GM21526 (cell line): ENCODE measurements at regions not wholly inside any gene's neighbourhood (a gene's known extent, or its start where the extent isn't known, plus 50 kb on each side); places are given as distances from the start of the nearest gene placed in this dataset.

Experiments used
- ATAC-seq: cut with Tn5 transposase; IDR thresholded peaks from one replicate; pipeline ENCODE4 v1.9.1; 2021; ENCODE audit warnings: moderate library complexity; ENCODE audit not compliant: unreplicated experiment, low FRiP score

DNA sequence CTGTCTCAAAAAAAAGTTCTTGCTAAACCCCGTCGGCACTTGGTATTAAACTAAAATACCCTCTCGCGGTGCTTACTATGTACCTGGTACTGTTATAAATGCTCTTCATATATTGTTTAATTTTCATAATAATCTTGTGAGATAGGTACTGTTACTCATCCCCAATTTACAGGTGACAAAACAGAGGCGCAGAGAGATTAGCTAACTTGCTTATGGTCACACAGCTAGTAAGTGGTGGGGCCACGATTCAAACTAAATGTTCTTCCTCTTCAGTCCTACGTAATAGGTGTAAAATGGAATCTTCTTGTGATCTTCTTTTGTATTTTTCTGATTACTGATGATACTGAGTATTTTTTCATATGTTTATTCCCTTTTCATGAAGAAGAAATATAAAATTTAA, 51.3 kb downstream of the TET3 start:
- no peak for ATAC-seq

- ATAC-seq, result no peak
Observed at GRCh38 chr2:74036450-74037195, 51.9 kb downstream of the TET3 start.

DNA sequence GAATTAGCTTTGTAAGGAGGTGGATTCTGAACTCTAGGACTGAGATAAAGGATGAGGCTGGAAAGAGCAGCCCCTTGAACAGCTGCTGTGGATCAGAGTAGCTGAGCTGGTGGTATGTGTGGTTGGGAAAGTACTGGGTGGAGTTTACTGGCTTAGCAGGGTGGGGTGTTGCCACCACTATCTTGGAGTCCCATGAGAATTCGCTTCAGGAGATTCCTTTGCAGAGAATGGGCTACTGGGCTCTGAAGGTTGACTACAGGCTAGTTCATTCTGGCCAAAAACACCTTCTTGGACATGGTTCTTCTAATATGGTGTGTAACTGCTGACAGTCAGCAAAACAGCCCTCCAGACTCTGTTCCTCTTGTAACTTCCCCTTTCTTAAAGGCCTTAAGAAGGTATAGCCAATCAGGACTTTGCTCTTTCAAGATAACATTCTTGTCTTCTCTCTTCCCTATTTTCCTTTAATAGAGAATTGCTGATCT, 52.7 kb downstream of the TET3 start:
- peak; percentile 56 for ATAC-seq

DNA sequence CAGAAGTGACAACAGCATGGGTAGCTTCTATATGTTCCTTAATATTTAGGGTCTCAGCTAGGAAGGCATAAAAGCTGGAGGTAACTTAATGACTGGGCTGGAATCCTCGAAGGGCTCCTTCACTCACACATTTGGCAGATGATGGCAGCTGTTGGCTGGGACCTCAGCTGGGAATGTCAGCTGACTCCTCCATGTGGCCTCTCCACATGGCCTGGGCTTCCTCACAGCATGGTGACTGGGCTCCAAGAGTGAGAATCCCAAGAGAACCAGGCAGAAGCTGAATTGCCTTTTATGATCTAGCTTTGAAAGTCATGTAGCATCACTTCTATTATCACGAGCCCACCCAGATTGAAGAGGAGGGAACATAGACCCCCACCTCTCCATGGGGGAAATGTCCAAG, 54.9 kb downstream of the TET3 start:
- ATAC-seq, result no peak

DNA sequence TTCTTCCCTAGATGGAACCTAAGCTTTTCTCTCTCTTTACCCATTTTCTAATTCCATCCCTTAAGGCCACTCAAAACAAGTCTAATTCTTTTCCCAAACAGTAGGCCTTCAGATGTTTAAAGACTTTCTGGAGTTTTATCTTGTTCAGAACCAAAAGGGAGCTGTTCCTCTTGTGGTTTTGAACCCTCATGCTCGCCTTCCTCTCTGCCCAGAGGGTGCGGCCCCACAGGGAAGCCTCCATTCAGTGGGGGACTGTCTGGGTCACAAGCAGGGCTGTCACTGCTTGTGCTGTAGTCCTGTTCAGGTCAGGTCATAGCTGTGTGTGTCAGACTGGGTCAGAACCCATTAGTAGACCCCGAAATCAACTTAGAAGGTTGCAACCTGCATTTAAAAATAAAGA, 56.5 kb downstream of the TET3 start:
- no peak for ATAC-seq

DNA sequence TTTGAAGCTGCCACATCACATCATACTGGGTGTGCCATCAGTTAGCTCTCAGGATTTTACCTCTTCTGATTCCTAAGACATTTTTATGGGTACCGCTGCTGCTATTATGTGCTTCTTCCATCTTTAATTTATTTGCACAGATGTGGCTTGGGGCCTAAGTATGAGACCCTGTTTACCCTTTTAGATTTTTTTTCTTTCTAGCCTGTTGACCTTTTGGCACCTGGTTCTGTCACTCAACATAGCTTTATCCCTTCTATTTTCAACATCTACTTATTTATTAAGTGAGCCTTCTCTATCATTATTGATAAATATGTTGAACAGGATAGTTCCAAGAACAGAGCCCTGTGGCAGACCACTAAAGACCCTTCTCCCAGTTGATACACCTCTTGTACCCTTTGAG, 57.0 kb downstream of the TET3 start:
- no peak for ATAC-seq

GRCh38 chr2:74042606-74043005, 57.9 kb downstream of the TET3 start:
- ATAC-seq, result no peak

GRCh38 chr2:74043345-74044329, 58.9 kb downstream of the TET3 start:
- ATAC-seq, result no peak

GRCh38 chr2:74044999-74045398, 60.3 kb downstream of the TET3 start:
- no peak for ATAC-seq

GRCh38 chr2:74045454-74045853, 60.7 kb downstream of the TET3 start:
- ATAC-seq, result no peak

- ATAC-seq, result no peak
Observed at GRCh38 chr2:74046441-74046840, 61.7 kb downstream of the TET3 start.

DNA sequence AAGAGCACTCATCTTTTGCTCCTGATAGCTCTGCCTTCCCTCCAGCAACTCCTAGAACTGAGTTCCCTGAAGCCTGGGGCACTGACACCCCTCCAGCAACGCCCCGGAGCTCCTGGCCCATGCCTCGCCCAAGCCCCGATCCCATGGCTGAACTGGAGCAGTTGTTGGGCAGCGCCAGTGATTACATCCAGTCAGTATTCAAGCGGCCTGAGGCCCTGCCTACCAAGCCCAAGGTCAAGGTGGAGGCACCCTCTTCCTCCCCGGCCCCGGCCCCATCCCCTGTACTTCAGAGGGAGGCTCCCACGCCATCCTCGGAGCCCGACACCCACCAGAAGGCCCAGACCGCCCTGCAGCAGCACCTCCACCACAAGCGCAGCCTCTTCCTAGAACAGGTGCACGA, 62.4 kb downstream of the TET3 start:
- no peak for ATAC-seq

- ATAC-seq, result no peak
Observed at GRCh38 chr2:74048147-74048546, 63.4 kb downstream of the TET3 start.

DNA sequence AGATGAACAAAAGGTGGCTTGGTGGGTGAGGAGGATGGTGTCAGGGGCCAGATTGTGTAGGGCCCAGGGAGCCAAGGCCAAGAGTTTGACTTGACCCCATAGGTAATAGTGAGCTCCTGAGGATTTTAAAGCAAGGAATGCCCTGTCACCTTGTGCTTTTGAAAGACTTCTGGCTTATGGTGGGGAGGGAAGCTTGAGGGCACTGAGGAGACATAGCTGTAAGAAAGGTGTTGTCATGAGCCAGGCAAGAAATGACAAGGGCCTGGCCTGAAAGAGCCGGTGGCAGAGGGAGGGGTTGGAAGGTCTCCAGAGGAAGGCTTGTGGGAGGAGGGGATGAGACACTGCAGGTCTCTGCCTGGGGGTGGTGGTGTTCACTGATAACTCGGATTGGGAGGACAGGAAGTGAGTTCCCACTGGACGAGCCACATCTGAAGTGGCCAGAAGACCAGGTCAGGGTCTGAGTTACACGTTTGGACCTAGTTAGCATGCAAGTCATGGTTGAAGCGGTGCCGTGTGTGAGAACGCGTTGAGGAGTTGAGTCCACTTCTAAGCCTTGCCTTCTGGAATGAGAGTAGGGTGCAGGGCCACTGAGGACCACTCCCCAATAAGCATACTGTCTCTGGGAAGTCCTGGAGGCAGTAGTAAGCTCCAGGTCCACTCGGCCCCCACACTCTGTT, 64.3 kb downstream of the TET3 start:
- ATAC-seq, result no peak

- no peak for ATAC-seq
Observed at GRCh38 chr2:74050151-74050550, 65.4 kb downstream of the TET3 start.

GRCh38 chr2:74051504-74051903, 66.8 kb downstream of the TET3 start:
- ATAC-seq, result no peak

- no peak for ATAC-seq
Observed at GRCh38 chr2:74052732-74053710, 68.3 kb downstream of the TET3 start.

DNA sequence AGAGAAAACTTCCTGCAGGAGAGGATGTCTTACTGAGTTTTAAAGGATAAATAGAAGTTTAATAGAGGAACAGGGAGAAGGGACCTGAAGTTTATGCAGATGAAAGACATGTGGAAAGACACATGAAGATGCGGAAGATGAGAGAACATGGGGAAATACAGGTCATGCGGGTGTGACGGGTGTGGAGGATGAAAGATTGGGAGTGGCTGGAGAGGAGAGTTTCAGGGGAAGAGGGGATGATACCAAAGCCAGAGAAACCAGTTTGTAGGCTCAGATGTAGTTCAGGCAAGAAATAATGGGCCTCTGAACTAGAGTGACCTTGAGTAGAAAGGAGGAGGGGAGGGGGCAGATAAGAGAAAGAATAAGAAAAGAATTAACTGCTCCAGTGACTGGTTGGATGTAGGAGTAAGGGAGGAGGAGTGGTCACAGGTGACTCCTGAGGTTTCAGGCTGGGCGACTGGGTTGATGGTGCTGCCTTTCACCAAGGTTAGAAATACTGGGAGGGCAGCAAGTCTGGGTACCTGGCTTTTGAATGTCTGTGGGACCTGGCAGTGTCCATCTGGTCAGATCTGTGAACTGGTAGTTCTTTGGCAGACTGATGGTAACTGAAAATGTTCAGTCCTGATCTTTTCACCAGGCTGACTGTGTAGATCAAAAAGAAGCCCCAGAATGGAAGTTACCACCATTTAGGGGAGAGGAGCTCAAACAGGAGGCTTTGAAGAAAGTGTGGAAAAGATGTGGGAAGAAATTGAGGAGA, 69.4 kb downstream of the TET3 start:
- no peak for ATAC-seq

GRCh38 chr2:74059137-74059775, 74.5 kb downstream of the TET3 start:
- ATAC-seq, result no peak
